ENCODE measurements at regions not wholly inside any gene's neighbourhood (a gene's known extent, or its start where the extent isn't known, plus 50 kb on each side); places are given as distances from the start of the nearest gene placed in this dataset.

DNA sequence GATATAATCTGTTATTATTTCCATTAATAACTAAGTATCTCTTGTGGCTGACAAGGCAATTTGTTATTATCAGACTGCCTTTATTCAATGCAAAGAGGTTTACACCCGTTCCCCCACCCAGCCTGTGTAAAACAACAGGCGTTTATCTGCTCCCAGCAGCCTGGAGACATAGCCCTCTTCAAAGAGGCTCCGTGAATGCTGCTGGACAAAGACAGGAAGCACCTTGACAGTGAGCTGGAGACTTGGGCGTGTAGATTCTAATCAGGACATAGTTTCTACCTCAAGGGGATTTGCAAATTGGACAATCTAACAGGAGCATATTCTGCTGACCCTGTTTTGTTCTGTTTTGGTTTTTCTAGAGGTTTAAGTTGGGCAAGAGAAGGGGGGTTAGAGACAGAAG is 733.0 kb upstream of the KIRREL3 start:
- ChIA-PET CTCF (ENCODE audit: unreplicated experiment) (no interaction called here), POLR2A (no interaction called here)
- BruUV-seq (replicated peaks) = no TSS peak
- DNase-seq (ENCODE audit: low spot score) = no peak
- no peaks in the 10 kb centered on the region for H3K79me2 ChIP-seq (ENCODE audit: insufficient read depth, low read depth, low read length)
- H3K4me3 ChIP-seq (ENCODE audit: low read depth, low read length, poor library complexity, severe bottlenecking) = no peak overlapping the region
- no peak for TF ChIP-seq EZH2phosphoT487 (IDR thresholded peaks at IDR 0.05; ENCODE audit: borderline replicate concordance, low read depth, low read length)
- TF ChIP-seq, protein P1, sequence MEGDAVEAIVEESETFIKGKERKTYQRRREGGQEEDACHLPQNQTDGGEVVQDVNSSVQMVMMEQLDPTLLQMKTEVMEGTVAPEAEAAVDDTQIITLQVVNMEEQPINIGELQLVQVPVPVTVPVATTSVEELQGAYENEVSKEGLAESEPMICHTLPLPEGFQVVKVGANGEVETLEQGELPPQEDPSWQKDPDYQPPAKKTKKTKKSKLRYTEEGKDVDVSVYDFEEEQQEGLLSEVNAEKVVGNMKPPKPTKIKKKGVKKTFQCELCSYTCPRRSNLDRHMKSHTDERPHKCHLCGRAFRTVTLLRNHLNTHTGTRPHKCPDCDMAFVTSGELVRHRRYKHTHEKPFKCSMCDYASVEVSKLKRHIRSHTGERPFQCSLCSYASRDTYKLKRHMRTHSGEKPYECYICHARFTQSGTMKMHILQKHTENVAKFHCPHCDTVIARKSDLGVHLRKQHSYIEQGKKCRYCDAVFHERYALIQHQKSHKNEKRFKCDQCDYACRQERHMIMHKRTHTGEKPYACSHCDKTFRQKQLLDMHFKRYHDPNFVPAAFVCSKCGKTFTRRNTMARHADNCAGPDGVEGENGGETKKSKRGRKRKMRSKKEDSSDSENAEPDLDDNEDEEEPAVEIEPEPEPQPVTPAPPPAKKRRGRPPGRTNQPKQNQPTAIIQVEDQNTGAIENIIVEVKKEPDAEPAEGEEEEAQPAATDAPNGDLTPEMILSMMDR (conservative IDR thresholded peaks at IDR 0.05; ENCODE audit: low read length) = no peak
- H3K27ac ChIP-seq (ENCODE audit: low read depth, low read length, poor library complexity, severe bottlenecking) = no peak overlapping the region
- no peaks in the 10 kb centered on the region for H4K20me1 ChIP-seq (ENCODE audit: insufficient read depth, low read length)
- no peaks in the 10 kb centered on the region for H3K4me1 ChIP-seq (ENCODE audit: insufficient read depth, low read length, poor library complexity, severe bottlenecking)
- H2AFZ ChIP-seq (ENCODE audit: low read length) = no peak overlapping the region
- no peaks in the 10 kb centered on the region for H3K36me3 ChIP-seq (ENCODE audit: insufficient read depth, low read length)
- no peaks in the 10 kb centered on the region for H3K9me2 ChIP-seq (ENCODE audit: insufficient read depth, low read length)
- no peak overlapping the region for H3K4me2 ChIP-seq (ENCODE audit: low read length)
- intact Hi-C loops (cut with micrococcal nuclease; ENCODE audit: unreplicated experiment) = no loop called here
- H3K9me3 ChIP-seq (ENCODE audit: low read length) = no peaks in the 10 kb centered on the region

DNA sequence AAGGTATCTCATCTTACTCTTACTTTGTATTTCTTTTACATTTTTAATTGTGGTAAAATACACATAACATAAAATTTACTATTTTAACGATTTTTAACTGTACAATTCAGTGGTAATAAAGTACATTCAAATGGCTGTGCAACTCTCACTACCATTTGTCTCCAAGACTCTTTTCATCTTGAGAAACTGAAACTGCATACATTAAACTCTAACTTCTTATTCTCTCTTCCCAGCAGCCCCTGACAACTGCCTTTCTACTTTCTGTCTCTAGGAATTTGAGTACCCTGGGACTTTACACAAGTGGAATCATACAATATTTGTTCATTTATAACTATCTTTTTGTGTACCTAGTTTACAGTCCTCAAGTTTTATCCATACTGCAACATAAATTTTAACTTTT is 725.8 kb upstream of the KIRREL3 start:
- TF ChIP-seq EZH2phosphoT487 (IDR thresholded peaks at IDR 0.05; ENCODE audit: borderline replicate concordance, low read depth, low read length) = no peak
- TF ChIP-seq, protein P1 (conservative IDR thresholded peaks at IDR 0.05; ENCODE audit: low read length) = no peak
- no peak overlapping the region for H2AFZ ChIP-seq (ENCODE audit: low read length)
- no peaks in the 10 kb centered on the region for H4K20me1 ChIP-seq (ENCODE audit: insufficient read depth, low read length)
- no TSS peak for BruUV-seq (replicated peaks)
- no peaks in the 10 kb centered on the region for H3K79me2 ChIP-seq (ENCODE audit: insufficient read depth, low read depth, low read length)
- H3K4me2 ChIP-seq (ENCODE audit: low read length) = no peak overlapping the region
- no peaks in the 10 kb centered on the region for H3K4me1 ChIP-seq (ENCODE audit: insufficient read depth, low read length, poor library complexity, severe bottlenecking)
- no peak for DNase-seq (ENCODE audit: low spot score)
- intact Hi-C loops (cut with micrococcal nuclease; ENCODE audit: unreplicated experiment) = no loop called here
- CTCF ChIA-PET (ENCODE audit: unreplicated experiment) = no interaction called here
- no peaks in the 10 kb centered on the region for H3K9me3 ChIP-seq (ENCODE audit: low read length)
- no peak overlapping the region for H3K4me3 ChIP-seq (ENCODE audit: low read depth, low read length, poor library complexity, severe bottlenecking)
- H3K36me3 ChIP-seq (ENCODE audit: insufficient read depth, low read length) = no peaks in the 10 kb centered on the region
- H3K27ac ChIP-seq (ENCODE audit: low read depth, low read length, poor library complexity, severe bottlenecking) = no peak overlapping the region
- POLR2A ChIA-PET = interaction anchor here (0.7 kb wide), 1 partner anchor 10 kb away, joined by 3 read pairs; no protein-coding TSS in a partner anchor
- no peaks in the 10 kb centered on the region for H3K9me2 ChIP-seq (ENCODE audit: insufficient read depth, low read length)

DNA sequence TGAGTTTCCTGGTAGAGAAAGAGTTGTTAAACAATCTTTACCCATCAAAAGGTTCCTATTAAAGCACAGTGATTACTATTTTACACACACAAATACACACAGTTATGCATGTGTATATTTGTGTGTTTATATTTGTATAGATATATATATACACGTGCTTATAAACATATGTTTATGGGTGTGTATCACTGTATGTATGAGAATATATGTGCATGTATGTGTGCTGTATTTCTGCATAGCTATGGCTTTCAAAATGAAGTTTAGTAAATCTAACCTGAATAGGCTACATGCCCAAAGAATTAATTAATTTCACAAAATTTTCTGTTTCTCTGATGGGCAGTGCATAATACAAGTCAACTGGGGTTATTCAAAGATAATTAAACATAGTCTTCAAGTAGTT is 723.1 kb upstream of the KIRREL3 start:
- Histone ChIP-seq H3K27ac (ENCODE audit: low read depth, low read length, poor library complexity, severe bottlenecking) (no peak overlapping the region), H3K36me3 (ENCODE audit: insufficient read depth, low read length) (no peaks in the 10 kb centered on the region), H3K79me2 (ENCODE audit: insufficient read depth, low read depth, low read length) (no peaks in the 10 kb centered on the region), H3K9me2 (ENCODE audit: insufficient read depth, low read length) (no peaks in the 10 kb centered on the region), H3K4me1 (ENCODE audit: insufficient read depth, low read length, poor library complexity, severe bottlenecking) (no peaks in the 10 kb centered on the region), H2AFZ (ENCODE audit: low read length) (no peak overlapping the region), H3K4me2 (ENCODE audit: low read length) (no peak overlapping the region), H4K20me1 (ENCODE audit: insufficient read depth, low read length) (no peaks in the 10 kb centered on the region), H3K4me3 (ENCODE audit: low read depth, low read length, poor library complexity, severe bottlenecking) (no peak overlapping the region), H3K9me3 (ENCODE audit: low read length) (no peaks in the 10 kb centered on the region)
- BruUV-seq (replicated peaks) = no TSS peak
- POLR2A ChIA-PET = interaction anchor here (0.5 to 1.0 kb wide), 3 partner anchors 14 to 186 kb away, joined by 3 to 4 read pairs (median 4); no protein-coding TSS in a partner anchor
- CTCF ChIA-PET (ENCODE audit: unreplicated experiment) = no interaction called here
- intact Hi-C loops (cut with micrococcal nuclease; ENCODE audit: unreplicated experiment) = no loop called here
- DNase-seq (ENCODE audit: low spot score) = no peak
- TF ChIP-seq EZH2phosphoT487 (IDR thresholded peaks at IDR 0.05; ENCODE audit: borderline replicate concordance, low read depth, low read length) = no peak
- TF ChIP-seq, protein P1 (conservative IDR thresholded peaks at IDR 0.05; ENCODE audit: low read length) = no peak
